H1 (cell line): ENCODE measurements at regions not wholly inside any gene's neighbourhood (a gene's known extent, or its start where the extent isn't known, plus 50 kb on each side); places are given as distances from the start of the nearest gene placed in this dataset.
"Not testable (repeated sequence)": the region's sequence is repeated elsewhere in the genome, so short reads cannot be mapped to it uniquely, and the experiment has no call there.

ENCODE experiments used
- CTCF ChIA-PET: fragments of 300-600 bp; sonication (Branson Sonifier 250); formaldehyde crosslinking; loops from one replicate; lab custom pipeline; 2021; ENCODE audit not compliant: partially characterized antibody; lab: Charles Lee
- POLR2A ChIA-PET: fragments of 300-600 bp; sonication (Branson Sonifier 250); formaldehyde crosslinking; loops from one replicate; lab custom pipeline; 2021; ENCODE audit warnings: inconsistent platforms; ENCODE audit not compliant: partially characterized antibody; lab: Charles Lee
- DNase-seq, 2 experiments: peaks; one replicate each; pipeline versions ENCODE4 v3.0.0 to v3.0.0-alpha.2; 2010 to 2022; ENCODE audit warnings: low spot score in 2 of 2, low read depth in 1 of 2, mixed read lengths in 1 of 2
- FAIRE-seq: peaks from 2 replicates; lab custom pipeline; 2011; peaks lifted over from hg19 to GRCh38; lab: Jason Lieb, UNC
- H2AFZ ChIP-seq: 2 replicates; pipeline ENCODE4 v1.8.1; 2012; ENCODE audit warnings: low read length, inconsistent platforms
- H2AK5ac ChIP-seq: 2 replicates; pipeline ENCODE4 v1.6.1; 2013; ENCODE audit warnings: low read depth, low read length
- H2BK120ac ChIP-seq: replicated peaks from 2 replicates; pipeline ENCODE3; 2013; ENCODE audit warnings: low read depth, low read length, inconsistent platforms
- H2BK12ac ChIP-seq: 2 replicates; pipeline ENCODE4 v1.6.1; 2013; ENCODE audit warnings: low read depth, low read length
- H2BK15ac ChIP-seq: 2 replicates; pipeline ENCODE4 v1.6.1; 2013; ENCODE audit warnings: low read length
- H2BK20ac ChIP-seq: 2 replicates; pipeline ENCODE4 v1.6.1; 2013; ENCODE audit warnings: low read length
- H2BK5ac ChIP-seq: 2 replicates; pipeline ENCODE4 v1.6.1; 2013; ENCODE audit warnings: low read depth, low read length
- H3K14ac ChIP-seq: 2 replicates; pipeline ENCODE4 v1.6.1; 2013; ENCODE audit warnings: inconsistent platforms; ENCODE audit not compliant: insufficient read length
- H3K18ac ChIP-seq: 2 replicates; pipeline ENCODE4 v1.6.1; 2013; ENCODE audit warnings: low read length; ENCODE audit errors: extremely low read depth
- H3K23ac ChIP-seq: 2 replicates; pipeline ENCODE4 v1.6.1; 2013; ENCODE audit warnings: inconsistent platforms; ENCODE audit not compliant: insufficient read length
- H3K23me2 ChIP-seq: 2 replicates; pipeline ENCODE4 v1.6.1; 2013; ENCODE audit warnings: low read depth, low read length
- H3K27ac ChIP-seq: 2 replicates; pipeline ENCODE4 v1.6.1; 2011; ENCODE audit warnings: low read depth, low read length, inconsistent platforms
- H3K27me3 ChIP-seq, 4 experiments: replicated peaks in 1 of 4; 1 replicate in 1 of 4; 2 replicates in 3 of 4; pipeline versions ENCODE4 v1.6.1 to v1.8.1; 2011 to 2013; ENCODE audit warnings: low read length in 3 of 4, mild to moderate bottlenecking in 3 of 4, inconsistent platforms in 2 of 4, mixed read lengths in 2 of 4, moderate library complexity in 1 of 4; ENCODE audit not compliant: control insufficient read depth in 3 of 4, insufficient read depth in 3 of 4; ENCODE audit errors: extremely low read depth in 1 of 4
- H3K36me3 ChIP-seq, 4 experiments: 2 replicates each; pipeline versions ENCODE4 v1.6.1 to v1.8.1; 2011 to 2013; ENCODE audit warnings: mild to moderate bottlenecking in 4 of 4, low read length in 3 of 4, moderate library complexity in 2 of 4, control low read depth in 1 of 4, inconsistent platforms in 1 of 4; ENCODE audit not compliant: insufficient read depth in 4 of 4, control insufficient read depth in 2 of 4
- H3K4ac ChIP-seq: replicated peaks from 2 replicates; pipeline ENCODE3; 2013; ENCODE audit warnings: low read length, low read depth, mixed read lengths, inconsistent platforms; ENCODE audit not compliant: insufficient read length
- H3K4me1 ChIP-seq, 4 experiments: replicated peaks in 1 of 4; 1 replicate in 1 of 4; 2 replicates in 3 of 4; pipeline versions ENCODE4 v1.6.1 to v1.8.1; 2011 to 2013; ENCODE audit warnings: low read length in 3 of 4, inconsistent platforms in 2 of 4, mixed read lengths in 1 of 4; ENCODE audit not compliant: insufficient read depth in 4 of 4, control insufficient read depth in 3 of 4
- H3K4me2 ChIP-seq, 2 experiments: 2 replicates each; pipeline versions ENCODE4 v1.6.1 to v1.8.1; 2011 to 2013; ENCODE audit warnings: low read depth in 2 of 2, low read length in 2 of 2, control low read depth in 1 of 2, inconsistent platforms in 1 of 2, mild to moderate bottlenecking in 1 of 2; ENCODE audit not compliant: insufficient read depth in 1 of 2
- H3K4me3 ChIP-seq, 4 experiments: fragments of 200-600, 300-600 bp in 1 of 4; sonication (generic), shearing (Covaris generic), sonication (Bioruptor Twin) in 1 of 4; 2 replicates each; pipeline versions ENCODE4 v1.5.1 to v1.8.1; 2011 to 2016; ENCODE audit warnings: low read length in 4 of 4, low read depth in 3 of 4, control low read depth in 2 of 4, inconsistent platforms in 2 of 4, mild to moderate bottlenecking in 2 of 4, mixed read lengths in 1 of 4, moderate library complexity in 1 of 4; ENCODE audit not compliant: insufficient read depth in 2 of 4; ENCODE audit errors: extremely low read depth in 1 of 4
- H3K56ac ChIP-seq: replicated peaks from 2 replicates; pipeline ENCODE3; 2013; ENCODE audit warnings: low read depth, mild to moderate bottlenecking, mixed read lengths, low read length, inconsistent platforms; ENCODE audit not compliant: insufficient read length
- H3K79me1 ChIP-seq: 2 replicates; pipeline ENCODE4 v1.6.1; 2013; ENCODE audit warnings: low read depth, low read length, control low read depth
- H3K79me2 ChIP-seq, 2 experiments: 2 replicates each; pipeline versions ENCODE4 v1.6.1 to v1.8.1; 2012 to 2013; ENCODE audit warnings: low read length in 2 of 2, mild to moderate bottlenecking in 2 of 2, inconsistent platforms in 1 of 2; ENCODE audit not compliant: insufficient read depth in 2 of 2, control insufficient read depth in 1 of 2
- H3K9ac ChIP-seq, 4 experiments: replicated peaks in 1 of 4; 1 replicate in 1 of 4; 2 replicates in 3 of 4; pipeline versions ENCODE4 v1.6.1 to v1.8.1; 2011 to 2013; ENCODE audit warnings: low read depth in 3 of 4, low read length in 3 of 4, control low read depth in 2 of 4, mild to moderate bottlenecking in 2 of 4, moderate library complexity in 2 of 4, inconsistent platforms in 1 of 4; ENCODE audit errors: extremely low read depth in 1 of 4
- H3K9me3 ChIP-seq, 2 experiments: 2 replicates each; pipeline versions ENCODE4 v1.6.1 to v1.8.1; 2012 to 2013; ENCODE audit warnings: mild to moderate bottlenecking in 2 of 2, moderate library complexity in 2 of 2, control low read depth in 1 of 2, inconsistent platforms in 1 of 2, low read depth in 1 of 2, low read length in 1 of 2, mixed read lengths in 1 of 2; ENCODE audit not compliant: insufficient read depth in 2 of 2
- H4K20me1 ChIP-seq, 2 experiments: replicated peaks in 1 of 2; 2 replicates each; pipeline versions ENCODE3 to v1.8.1; 2011 to 2013; ENCODE audit warnings: inconsistent platforms in 2 of 2, low read length in 2 of 2, mild to moderate bottlenecking in 1 of 2; ENCODE audit not compliant: insufficient read depth in 2 of 2, control insufficient read depth in 1 of 2
- H4K5ac ChIP-seq: 2 replicates; pipeline ENCODE4 v1.6.1; 2013; ENCODE audit warnings: low read length, low read depth, mixed read lengths, inconsistent platforms; ENCODE audit not compliant: insufficient read length
- H4K8ac ChIP-seq: 2 replicates; pipeline ENCODE4 v1.8.0; 2013; ENCODE audit warnings: mild to moderate bottlenecking, moderate library complexity, low read length, inconsistent platforms; ENCODE audit not compliant: insufficient read depth; ENCODE audit errors: extremely low read depth
- H4K91ac ChIP-seq: replicated peaks from 2 replicates; pipeline ENCODE3; 2013; ENCODE audit warnings: low read length, mixed read lengths, inconsistent platforms; ENCODE audit not compliant: insufficient read length
- WGBS, 2 experiments: shearing (Covaris generic) in 1 of 2; methylation state at CpG; one replicate each; pipeline versions ENCODE4 v1.1.6 to v1.1.7; 2013 to 2015; ENCODE audit warnings: low lambda C conversion rate in 2 of 2, mixed read lengths in 2 of 2, inconsistent platforms in 1 of 2, low coverage in 1 of 2, missing lambda C conversion rate in 1 of 2; ENCODE audit not compliant: insufficient replicate concordance in 2 of 2, insufficient coverage in 1 of 2, insufficient read length in 1 of 2; ENCODE audit errors: extremely low coverage in 1 of 2, missing lambda C conversion rate in 1 of 2; 5-methylcytosine and 5-hydroxymethylcytosine counted together

- H3K9me3 ChIP-seq, H2BK120ac ChIP-seq, H3K23me2 ChIP-seq, H3K79me2 ChIP-seq, H2BK12ac ChIP-seq, H3K4me3 ChIP-seq, H2BK5ac ChIP-seq, H3K27me3 ChIP-seq, H4K8ac ChIP-seq, H4K5ac ChIP-seq, FAIRE-seq, H3K4me1 ChIP-seq, H3K56ac ChIP-seq, H3K36me3 ChIP-seq, H2AFZ ChIP-seq, H3K23ac ChIP-seq, H2AK5ac ChIP-seq, H3K4ac ChIP-seq, POLR2A ChIA-PET, H3K18ac ChIP-seq, H2BK15ac ChIP-seq, CTCF ChIA-PET, H3K4me2 ChIP-seq, DNase-seq, H3K14ac ChIP-seq, H4K20me1 ChIP-seq, H2BK20ac ChIP-seq, H3K27ac ChIP-seq, H3K79me1 ChIP-seq, H4K91ac ChIP-seq, H3K9ac ChIP-seq: not testable (repeated sequence)
- WGBS, 2 experiments = 80% methylated on average over 5 of the region's 11 CpGs; no CpG with 5 or more reads in 1 of the 2 experiments
Observed at GRCh38 chr13:66144357-66144756, 1085.8 kb downstream of the PCDH9 start.
